IPS-15b (cell line): ENCODE measurements at regions not wholly inside any gene's neighbourhood (a gene's known extent, or its start where the extent isn't known, plus 50 kb on each side); places are given as distances from the start of the nearest gene placed in this dataset.

Experiments
- H3K27me3 ChIP-seq: one replicate; pipeline ENCODE4 v1.6.1; 2013; ENCODE audit warnings: low read length; ENCODE audit not compliant: control insufficient read depth, insufficient read depth
- H3K36me3 ChIP-seq: one replicate; pipeline ENCODE4 v1.6.1; 2013; ENCODE audit warnings: low read length; ENCODE audit not compliant: control insufficient read depth, insufficient read depth
- H3K4me1 ChIP-seq: one replicate; pipeline ENCODE4 v1.6.1; 2013; ENCODE audit warnings: mild to moderate bottlenecking, low read length; ENCODE audit not compliant: control insufficient read depth, insufficient read depth
- H3K4me3 ChIP-seq: one replicate; pipeline ENCODE4 v1.5.1; 2013; ENCODE audit warnings: low read depth, low read length
- H3K9ac ChIP-seq: one replicate; pipeline ENCODE4 v1.6.1; 2013; ENCODE audit warnings: low read depth, mild to moderate bottlenecking, low read length
- H3K9me3 ChIP-seq: one replicate; pipeline ENCODE4 v1.6.1; 2013; ENCODE audit warnings: mild to moderate bottlenecking, low read length; ENCODE audit not compliant: control insufficient read depth, insufficient read depth

DNA sequence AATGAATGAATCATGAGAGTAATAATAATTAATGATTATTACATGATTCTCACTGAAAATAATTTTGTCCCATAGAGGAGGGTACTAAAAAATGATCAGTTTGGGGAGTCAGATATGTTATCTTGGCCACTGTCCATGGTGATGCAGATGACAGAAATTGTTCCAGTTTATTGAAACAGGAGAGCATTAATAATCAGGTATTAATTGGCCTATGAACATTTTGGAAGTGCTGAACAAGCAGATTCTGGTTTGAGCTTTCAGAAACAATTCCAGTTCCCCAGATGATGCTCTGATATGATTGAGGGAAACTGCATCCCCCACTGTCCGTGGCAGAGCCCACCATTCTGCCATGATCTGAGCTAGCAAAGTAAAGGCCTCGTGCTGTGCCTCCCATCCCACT lies 345.2 kb downstream of the ZSWIM6 start:
- H3K36me3 ChIP-seq = no peaks in the 10 kb centered on the region
- H3K27me3 ChIP-seq = no peaks in the 10 kb centered on the region
- no peaks in the 10 kb centered on the region for H3K9me3 ChIP-seq
- H3K4me3 ChIP-seq = no peak overlapping the region
- no peak overlapping the region for H3K9ac ChIP-seq
- peaks cover 3% of the 10 kb centered on the region for H3K4me1 ChIP-seq

DNA sequence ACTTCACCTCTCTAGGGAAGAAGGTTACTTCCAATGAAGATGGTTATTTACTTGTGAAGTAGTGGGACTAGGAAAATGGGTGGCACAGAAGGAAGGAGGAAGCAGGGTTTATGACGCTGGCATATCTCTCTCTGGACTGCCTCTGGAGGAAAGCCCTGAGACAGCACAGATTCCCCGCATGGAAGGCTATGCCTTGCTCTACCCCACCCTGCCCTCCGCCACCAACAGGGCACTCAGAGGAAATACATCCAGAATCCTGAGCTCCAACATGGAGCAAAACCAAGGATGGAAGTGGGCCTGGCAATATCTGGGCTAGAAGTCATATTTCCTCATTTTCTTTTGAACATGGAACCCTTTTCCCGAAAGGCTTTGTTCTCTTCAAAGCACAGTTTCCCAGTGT lies 346.9 kb downstream of the ZSWIM6 start:
- Histone ChIP-seq H3K9ac (no peak overlapping the region), H3K4me3 (no peak overlapping the region), H3K4me1 (peaks cover 3% of the 10 kb centered on the region), H3K27me3 (no peaks in the 10 kb centered on the region), H3K9me3 (no peaks in the 10 kb centered on the region), H3K36me3 (no peaks in the 10 kb centered on the region)

DNA sequence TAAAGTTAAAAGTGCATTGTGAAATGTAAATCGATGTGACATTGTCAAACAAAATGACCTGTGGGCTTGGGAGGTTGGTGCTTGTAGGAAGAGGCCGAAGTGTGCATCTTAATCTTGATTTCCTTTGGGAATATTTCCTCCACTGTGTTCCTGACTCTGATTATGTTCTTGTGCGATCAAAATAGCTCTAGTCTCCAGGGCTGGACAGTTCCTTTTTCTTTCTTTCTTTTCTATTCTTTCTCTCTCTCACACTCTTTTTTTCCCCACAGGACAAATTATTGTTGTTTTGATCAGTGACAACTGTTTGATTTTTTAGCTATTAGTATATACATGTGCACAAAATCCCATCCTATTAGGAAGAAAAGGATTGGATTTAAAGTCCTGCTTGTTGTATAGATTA lies 347.5 kb downstream of the ZSWIM6 start:
- H3K9ac ChIP-seq = no peak overlapping the region
- no peak overlapping the region for H3K4me3 ChIP-seq
- no peaks in the 10 kb centered on the region for H3K36me3 ChIP-seq
- H3K27me3 ChIP-seq = no peaks in the 10 kb centered on the region
- no peaks in the 10 kb centered on the region for H3K9me3 ChIP-seq
- H3K4me1 ChIP-seq = peaks cover 3% of the 10 kb centered on the region

DNA sequence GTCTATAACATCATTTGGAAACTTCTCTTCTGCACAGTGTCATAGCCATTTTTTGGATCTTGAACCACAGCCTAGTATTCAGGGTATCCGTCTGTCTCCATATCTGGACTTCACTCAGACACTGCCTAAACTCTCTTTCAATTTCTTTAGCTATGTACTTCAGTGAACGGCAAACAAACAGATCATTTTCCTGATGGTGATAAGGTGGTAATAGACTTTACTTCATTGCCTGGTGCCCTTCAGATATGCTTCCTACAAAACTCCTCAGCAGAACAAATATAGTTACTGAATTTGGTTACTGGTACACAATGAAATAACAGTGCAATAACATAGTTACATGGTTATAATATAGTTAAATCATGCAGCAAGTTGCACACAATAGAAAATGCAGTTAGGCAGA lies 348.2 kb downstream of the ZSWIM6 start:
- no peaks in the 10 kb centered on the region for H3K9me3 ChIP-seq
- H3K9ac ChIP-seq = no peak overlapping the region
- H3K4me1 ChIP-seq = peaks cover 3% of the 10 kb centered on the region
- H3K36me3 ChIP-seq = no peaks in the 10 kb centered on the region
- H3K4me3 ChIP-seq = no peak overlapping the region
- H3K27me3 ChIP-seq = no peaks in the 10 kb centered on the region

DNA sequence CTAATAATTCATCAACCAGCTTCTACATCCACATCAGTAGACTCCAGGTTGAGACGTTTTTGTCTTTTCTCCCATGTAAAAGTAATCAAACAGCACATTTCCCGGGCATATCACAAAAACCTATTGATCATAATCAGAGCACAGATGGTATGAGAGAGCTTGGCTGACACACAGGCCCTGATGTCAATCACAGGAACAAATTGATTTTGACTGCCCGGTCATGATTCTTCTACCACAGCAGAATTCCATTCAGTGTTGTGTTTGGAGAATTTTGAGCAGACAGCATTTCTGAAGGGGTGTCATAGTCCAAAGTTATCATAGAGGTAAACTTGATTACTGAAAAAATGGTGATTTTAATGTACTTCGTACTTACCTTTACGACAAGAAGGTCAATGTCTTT lies 351.1 kb downstream of the ZSWIM6 start:
- no peaks in the 10 kb centered on the region for H3K9me3 ChIP-seq
- no peak overlapping the region for H3K9ac ChIP-seq
- no peaks in the 10 kb centered on the region for H3K27me3 ChIP-seq
- no peak overlapping the region for H3K4me3 ChIP-seq
- no peaks in the 10 kb centered on the region for H3K36me3 ChIP-seq
- peaks cover 3% of the 10 kb centered on the region for H3K4me1 ChIP-seq

DNA sequence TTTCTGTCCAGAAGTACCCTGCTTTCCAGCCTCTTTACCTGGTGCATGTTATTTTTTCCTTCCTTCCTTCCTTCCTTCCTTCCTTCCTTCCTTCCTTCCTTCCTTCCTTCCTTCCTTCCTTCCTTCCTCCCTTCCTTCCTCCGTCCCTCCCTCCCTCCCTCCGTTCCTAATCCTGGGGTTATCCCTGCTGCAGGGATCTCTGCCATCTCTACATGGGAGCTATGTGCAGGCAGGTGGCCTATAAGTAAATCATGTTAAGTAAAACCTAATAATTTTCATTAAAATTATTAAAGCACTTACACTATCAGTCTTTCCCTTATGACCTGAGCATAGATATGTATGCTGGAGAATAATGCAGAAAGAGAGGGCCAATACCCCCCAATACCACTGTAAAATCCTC lies 351.9 kb downstream of the ZSWIM6 start:
- H3K4me1 ChIP-seq = peaks cover 3% of the 10 kb centered on the region

GRCh38 chr5:61686491-61687257 lies 354.6 kb downstream of the ZSWIM6 start:
- no peaks in the 10 kb centered on the region for H3K27me3 ChIP-seq
- no peaks in the 10 kb centered on the region for H3K9me3 ChIP-seq
- H3K4me3 ChIP-seq = no peak overlapping the region
- H3K36me3 ChIP-seq = no peaks in the 10 kb centered on the region
- H3K9ac ChIP-seq = no peak overlapping the region
- no peaks in the 10 kb centered on the region for H3K4me1 ChIP-seq

More for the DNA sequence above, 351.9 kb downstream of the ZSWIM6 start:
- Histone ChIP-seq H3K4me3 (no peak overlapping the region), H3K9ac (no peak overlapping the region), H3K27me3 (no peaks in the 10 kb centered on the region), H3K9me3 (no peaks in the 10 kb centered on the region), H3K36me3 (no peaks in the 10 kb centered on the region)

GRCh38 chr5:61687371-61687770 lies 355.3 kb downstream of the ZSWIM6 start:
- H3K9ac ChIP-seq = no peak overlapping the region

GRCh38 chr5:61689153-61689846 lies 357.2 kb downstream of the ZSWIM6 start:
- H3K27me3 ChIP-seq = no peaks in the 10 kb centered on the region
- no peak overlapping the region for H3K9ac ChIP-seq
- no peak overlapping the region for H3K4me3 ChIP-seq
- H3K36me3 ChIP-seq = no peaks in the 10 kb centered on the region
- H3K4me1 ChIP-seq = no peaks in the 10 kb centered on the region
- H3K9me3 ChIP-seq = no peaks in the 10 kb centered on the region

More at GRCh38 chr5:61687371-61687770, 355.3 kb downstream of the ZSWIM6 start:
- H3K4me3 ChIP-seq = no peak overlapping the region
- H3K36me3 ChIP-seq = no peaks in the 10 kb centered on the region
- no peaks in the 10 kb centered on the region for H3K4me1 ChIP-seq
- no peaks in the 10 kb centered on the region for H3K27me3 ChIP-seq
- H3K9me3 ChIP-seq = no peaks in the 10 kb centered on the region

- Histone ChIP-seq H3K9ac (no peak overlapping the region), H3K9me3 (no peaks in the 10 kb centered on the region), H3K4me1 (no peaks in the 10 kb centered on the region), H3K27me3 (no peaks in the 10 kb centered on the region), H3K36me3 (no peaks in the 10 kb centered on the region), H3K4me3 (no peak overlapping the region)
Measured at GRCh38 chr5:61697809-61698558, 365.9 kb downstream of the ZSWIM6 start.

DNA sequence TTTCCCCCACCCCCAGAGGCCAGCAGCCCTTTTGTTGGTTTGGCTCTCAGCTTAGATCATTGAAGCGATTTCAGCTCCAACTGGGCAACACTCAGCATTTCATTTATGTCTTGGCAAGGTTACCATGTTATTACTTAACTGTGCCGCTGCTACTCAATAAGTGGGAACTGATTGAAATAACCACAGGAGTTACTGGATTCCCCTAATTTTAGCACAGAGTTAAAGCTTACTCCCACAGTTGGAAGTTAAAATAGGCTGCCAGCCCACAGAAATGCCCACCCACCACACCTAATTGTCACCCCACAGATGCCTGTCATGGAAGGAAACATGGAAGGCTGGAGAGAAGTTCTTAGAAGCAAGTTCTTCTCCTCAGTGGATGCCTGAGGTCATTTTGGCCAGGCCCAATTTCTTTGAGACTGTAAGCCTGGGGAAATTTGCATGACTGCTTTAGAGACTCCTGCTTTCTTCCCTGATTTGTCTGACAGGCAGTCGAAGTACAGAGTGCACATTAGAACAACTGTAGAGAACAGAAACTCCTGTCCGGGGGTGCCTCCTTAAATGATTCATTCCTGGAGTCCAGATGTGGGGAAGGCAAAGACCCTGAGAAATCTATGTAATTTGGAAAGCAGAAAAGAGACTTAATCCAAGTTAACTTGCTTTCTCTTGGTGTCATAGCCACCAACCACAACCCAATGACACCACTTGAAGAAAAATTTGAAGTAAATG lies 370.0 kb downstream of the ZSWIM6 start:
- H3K4me3 ChIP-seq = no peak overlapping the region
- no peaks in the 10 kb centered on the region for H3K4me1 ChIP-seq
- no peaks in the 10 kb centered on the region for H3K9me3 ChIP-seq
- H3K9ac ChIP-seq = no peak overlapping the region
- H3K27me3 ChIP-seq = no peaks in the 10 kb centered on the region
- H3K36me3 ChIP-seq = no peaks in the 10 kb centered on the region
